H1 (cell line): ENCODE measurements at regions not wholly inside any gene's neighbourhood (a gene's known extent, or its start where the extent isn't known, plus 50 kb on each side); places are given as distances from the start of the nearest gene placed in this dataset.

Source experiments
- POLR2AphosphoS5 ChIP-seq: IDR thresholded peaks from 2 replicates; pipeline ENCODE4 v1.6.1; 2011; ENCODE audit warnings: low read depth, low read length
- SP1 ChIP-seq: IDR thresholded peaks from 2 replicates; pipeline ENCODE4 v1.6.1; 2011; ENCODE audit warnings: low read depth, low read length

DNA sequence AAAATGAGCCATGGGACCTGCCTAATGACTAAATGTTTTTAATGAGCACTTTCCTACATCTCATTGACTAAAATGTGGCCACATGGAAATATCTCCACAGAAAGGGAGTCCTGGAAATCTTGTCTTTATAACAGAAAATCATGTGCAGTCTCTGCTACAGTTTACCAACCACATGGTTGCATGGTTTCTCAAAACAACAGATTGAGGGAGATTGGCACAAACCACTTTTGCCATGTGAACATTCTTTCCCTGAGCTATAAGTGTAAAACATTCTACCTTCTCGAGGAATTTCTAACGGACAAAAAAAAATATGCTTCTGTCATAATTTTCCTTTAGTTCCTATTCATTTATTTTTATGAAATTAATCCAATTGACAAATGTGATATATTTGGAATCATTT, 218.9 kb upstream of the SLITRK5 start (continued):
- TF ChIP-seq SP1 (no peak), POLR2AphosphoS5 (no peak)
